ENCODE measurements at regions not wholly inside any gene's neighbourhood (a gene's known extent, or its start where the extent isn't known, plus 50 kb on each side); places are given as distances from the start of the nearest gene placed in this dataset.

- no peaks in the 10 kb centered on the region for H3K79me2 ChIP-seq (replicated peaks; ENCODE audit: insufficient read depth)
- Mint-ChIP-seq H3K27ac (no peak overlapping the region), H3K9me3 (peaks cover 9% of the 10 kb centered on the region; the same call in 2 of the 3 replicates), H3K36me3 (ENCODE audit: low read depth) (peaks cover 8% of the 10 kb centered on the region; the same call in 2 of the 3 replicates), H3K27me3 (ENCODE audit: insufficient read depth, low read depth, poor library complexity) (no peaks in the 10 kb centered on the region), H3K4me1 (no peaks in the 10 kb centered on the region), H3K4me3 (no peak overlapping the region)
- no peaks in the 10 kb centered on the region for H4K20me1 ChIP-seq (replicated peaks; ENCODE audit: insufficient read depth)
- H3K27me3 ChIP-seq (ENCODE audit: insufficient read depth) = no peaks in the 10 kb centered on the region
- no peaks in the 10 kb centered on the region for H3K4me1 ChIP-seq (ENCODE audit: insufficient read depth)
- H3K36me3 ChIP-seq (ENCODE audit: insufficient read depth) = no peaks in the 10 kb centered on the region
- no peaks in the 10 kb centered on the region for H3K9me2 ChIP-seq (ENCODE audit: insufficient read depth)
- no peak overlapping the region for H3K4me3 ChIP-seq
- H3F3A ChIP-seq (replicated peaks; ENCODE audit: low read depth) = no peaks in the 10 kb centered on the region
- TF ChIP-seq POLR2AphosphoS5 (IDR thresholded peaks at IDR 0.05; ENCODE audit: low read depth) (no peak), ZNF114 (CRISPR knock-in tag; IDR thresholded peaks at IDR 0.05) (no peak), REST (IDR thresholded peaks at IDR 0.05; ENCODE audit: unreplicated experiment) (no peak)
- H3K4me2 ChIP-seq = no peak overlapping the region
- ATAC-seq (no peak), DNase-seq (ENCODE audit: low spot score) (no peak)
- H2AFZ ChIP-seq = no peak overlapping the region
- no peak overlapping the region for H3K27ac ChIP-seq (ENCODE audit: low read depth)
These were observed 739.6 kb upstream of the SLC10A2 start for GRCh38 chr13:103805771-103806170.

- H3K4me3 ChIP-seq = no peak overlapping the region
- H3F3A ChIP-seq (replicated peaks; ENCODE audit: low read depth) = no peaks in the 10 kb centered on the region
- Mint-ChIP-seq H3K36me3 (ENCODE audit: low read depth) (peaks cover 8% of the 10 kb centered on the region; the same call in 2 of the 3 replicates), H3K9me3 (peaks cover 4% of the 10 kb centered on the region; the same call in 2 of the 3 replicates), H3K27me3 (ENCODE audit: insufficient read depth, low read depth, poor library complexity) (no peaks in the 10 kb centered on the region), H3K4me3 (no peak overlapping the region), H3K27ac (no peak overlapping the region), H3K4me1 (no peaks in the 10 kb centered on the region)
- H3K9me2 ChIP-seq (ENCODE audit: insufficient read depth) = no peaks in the 10 kb centered on the region
- DNase-seq (ENCODE audit: low spot score) = no peak
- no peak overlapping the region for H3K4me2 ChIP-seq
- H3K36me3 ChIP-seq (ENCODE audit: insufficient read depth) = no peaks in the 10 kb centered on the region
- no peaks in the 10 kb centered on the region for H3K79me2 ChIP-seq (replicated peaks; ENCODE audit: insufficient read depth)
- no peaks in the 10 kb centered on the region for H3K4me1 ChIP-seq (ENCODE audit: insufficient read depth)
- H4K20me1 ChIP-seq (replicated peaks; ENCODE audit: insufficient read depth) = no peaks in the 10 kb centered on the region
- no peak overlapping the region for H2AFZ ChIP-seq
- ATAC-seq = no peak
- no peaks in the 10 kb centered on the region for H3K27me3 ChIP-seq (ENCODE audit: insufficient read depth)
- H3K27ac ChIP-seq (ENCODE audit: low read depth) = no peak overlapping the region
- no peak for TF ChIP-seq EZH2phosphoT487 (IDR thresholded peaks at IDR 0.05; ENCODE audit: unreplicated experiment)
- TF ChIP-seq, protein P1, sequence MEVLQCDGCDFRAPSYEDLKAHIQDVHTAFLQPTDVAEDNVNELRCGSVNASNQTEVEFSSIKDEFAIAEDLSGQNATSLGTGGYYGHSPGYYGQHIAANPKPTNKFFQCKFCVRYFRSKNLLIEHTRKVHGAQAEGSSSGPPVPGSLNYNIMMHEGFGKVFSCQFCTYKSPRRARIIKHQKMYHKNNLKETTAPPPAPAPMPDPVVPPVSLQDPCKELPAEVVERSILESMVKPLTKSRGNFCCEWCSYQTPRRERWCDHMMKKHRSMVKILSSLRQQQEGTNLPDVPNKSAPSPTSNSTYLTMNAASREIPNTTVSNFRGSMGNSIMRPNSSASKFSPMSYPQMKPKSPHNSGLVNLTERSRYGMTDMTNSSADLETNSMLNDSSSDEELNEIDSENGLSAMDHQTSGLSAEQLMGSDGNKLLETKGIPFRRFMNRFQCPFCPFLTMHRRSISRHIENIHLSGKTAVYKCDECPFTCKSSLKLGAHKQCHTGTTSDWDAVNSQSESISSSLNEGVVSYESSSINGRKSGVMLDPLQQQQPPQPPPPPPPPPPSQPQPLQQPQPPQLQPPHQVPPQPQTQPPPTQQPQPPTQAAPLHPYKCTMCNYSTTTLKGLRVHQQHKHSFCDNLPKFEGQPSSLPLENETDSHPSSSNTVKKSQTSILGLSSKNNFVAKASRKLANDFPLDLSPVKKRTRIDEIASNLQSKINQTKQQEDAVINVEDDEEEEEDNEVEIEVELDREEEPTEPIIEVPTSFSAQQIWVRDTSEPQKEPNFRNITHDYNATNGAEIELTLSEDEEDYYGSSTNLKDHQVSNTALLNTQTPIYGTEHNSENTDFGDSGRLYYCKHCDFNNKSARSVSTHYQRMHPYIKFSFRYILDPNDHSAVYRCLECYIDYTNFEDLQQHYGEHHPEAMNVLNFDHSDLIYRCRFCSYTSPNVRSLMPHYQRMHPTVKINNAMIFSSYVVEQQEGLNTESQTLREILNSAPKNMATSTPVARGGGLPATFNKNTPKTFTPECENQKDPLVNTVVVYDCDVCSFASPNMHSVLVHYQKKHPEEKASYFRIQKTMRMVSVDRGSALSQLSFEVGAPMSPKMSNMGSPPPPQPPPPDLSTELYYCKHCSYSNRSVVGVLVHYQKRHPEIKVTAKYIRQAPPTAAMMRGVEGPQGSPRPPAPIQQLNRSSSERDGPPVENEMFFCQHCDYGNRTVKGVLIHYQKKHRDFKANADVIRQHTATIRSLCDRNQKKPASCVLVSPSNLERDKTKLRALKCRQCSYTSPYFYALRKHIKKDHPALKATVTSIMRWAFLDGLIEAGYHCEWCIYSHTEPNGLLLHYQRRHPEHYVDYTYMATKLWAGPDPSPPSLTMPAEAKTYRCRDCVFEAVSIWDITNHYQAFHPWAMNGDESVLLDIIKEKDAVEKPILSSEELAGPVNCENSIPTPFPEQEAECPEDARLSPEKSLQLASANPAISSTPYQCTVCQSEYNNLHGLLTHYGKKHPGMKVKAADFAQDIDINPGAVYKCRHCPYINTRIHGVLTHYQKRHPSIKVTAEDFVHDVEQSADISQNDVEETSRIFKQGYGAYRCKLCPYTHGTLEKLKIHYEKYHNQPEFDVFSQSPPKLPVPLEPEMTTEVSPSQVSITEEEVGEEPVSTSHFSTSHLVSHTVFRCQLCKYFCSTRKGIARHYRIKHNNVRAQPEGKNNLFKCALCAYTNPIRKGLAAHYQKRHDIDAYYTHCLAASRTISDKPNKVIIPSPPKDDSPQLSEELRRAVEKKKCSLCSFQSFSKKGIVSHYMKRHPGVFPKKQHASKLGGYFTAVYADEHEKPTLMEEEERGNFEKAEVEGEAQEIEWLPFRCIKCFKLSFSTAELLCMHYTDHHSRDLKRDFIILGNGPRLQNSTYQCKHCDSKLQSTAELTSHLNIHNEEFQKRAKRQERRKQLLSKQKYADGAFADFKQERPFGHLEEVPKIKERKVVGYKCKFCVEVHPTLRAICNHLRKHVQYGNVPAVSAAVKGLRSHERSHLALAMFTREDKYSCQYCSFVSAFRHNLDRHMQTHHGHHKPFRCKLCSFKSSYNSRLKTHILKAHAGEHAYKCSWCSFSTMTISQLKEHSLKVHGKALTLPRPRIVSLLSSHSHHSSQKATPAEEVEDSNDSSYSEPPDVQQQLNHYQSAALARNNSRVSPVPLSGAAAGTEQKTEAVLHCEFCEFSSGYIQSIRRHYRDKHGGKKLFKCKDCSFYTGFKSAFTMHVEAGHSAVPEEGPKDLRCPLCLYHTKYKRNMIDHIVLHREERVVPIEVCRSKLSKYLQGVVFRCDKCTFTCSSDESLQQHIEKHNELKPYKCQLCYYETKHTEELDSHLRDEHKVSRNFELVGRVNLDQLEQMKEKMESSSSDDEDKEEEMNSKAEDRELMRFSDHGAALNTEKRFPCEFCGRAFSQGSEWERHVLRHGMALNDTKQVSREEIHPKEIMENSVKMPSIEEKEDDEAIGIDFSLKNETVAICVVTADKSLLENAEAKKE (CRISPR knock-in tag; IDR thresholded peaks at IDR 0.05) = no peak
- no peak for TF ChIP-seq STAT1 (IDR thresholded peaks at IDR 0.05; ENCODE audit: unreplicated experiment)
- no peak for TF ChIP-seq JUNB (IDR thresholded peaks at IDR 0.05; ENCODE audit: unreplicated experiment)
- no peak for TF ChIP-seq CREB1 (CRISPR knock-in tag; IDR thresholded peaks at IDR 0.05; ENCODE audit: low read depth)
- TF ChIP-seq, protein P2, sequence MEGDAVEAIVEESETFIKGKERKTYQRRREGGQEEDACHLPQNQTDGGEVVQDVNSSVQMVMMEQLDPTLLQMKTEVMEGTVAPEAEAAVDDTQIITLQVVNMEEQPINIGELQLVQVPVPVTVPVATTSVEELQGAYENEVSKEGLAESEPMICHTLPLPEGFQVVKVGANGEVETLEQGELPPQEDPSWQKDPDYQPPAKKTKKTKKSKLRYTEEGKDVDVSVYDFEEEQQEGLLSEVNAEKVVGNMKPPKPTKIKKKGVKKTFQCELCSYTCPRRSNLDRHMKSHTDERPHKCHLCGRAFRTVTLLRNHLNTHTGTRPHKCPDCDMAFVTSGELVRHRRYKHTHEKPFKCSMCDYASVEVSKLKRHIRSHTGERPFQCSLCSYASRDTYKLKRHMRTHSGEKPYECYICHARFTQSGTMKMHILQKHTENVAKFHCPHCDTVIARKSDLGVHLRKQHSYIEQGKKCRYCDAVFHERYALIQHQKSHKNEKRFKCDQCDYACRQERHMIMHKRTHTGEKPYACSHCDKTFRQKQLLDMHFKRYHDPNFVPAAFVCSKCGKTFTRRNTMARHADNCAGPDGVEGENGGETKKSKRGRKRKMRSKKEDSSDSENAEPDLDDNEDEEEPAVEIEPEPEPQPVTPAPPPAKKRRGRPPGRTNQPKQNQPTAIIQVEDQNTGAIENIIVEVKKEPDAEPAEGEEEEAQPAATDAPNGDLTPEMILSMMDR (conservative IDR thresholded peaks at IDR 0.05; ENCODE audit: low read depth in 2 of 2) = no peak
- TF ChIP-seq ETS1 (IDR thresholded peaks at IDR 0.05) = no peak
These were observed 737.1 kb upstream of the SLC10A2 start for GRCh38 chr13:103803349-103803748.

Data from GM23338 (cell line).